GM23338 (cell line): ENCODE measurements at regions not wholly inside any gene's neighbourhood (a gene's known extent, or its start where the extent isn't known, plus 50 kb on each side); places are given as distances from the start of the nearest gene placed in this dataset.
A peak's percentile ranks its signal among the peaks of the same experiment; 100 is the strongest.
"Not testable (repeated sequence)": the region's sequence is repeated elsewhere in the genome, so short reads cannot be mapped to it uniquely, and the experiment has no call there.

Experiments
- ATAC-seq: fragments of 200-7000 bp; cut with Tn5 transposase; 3 replicates; pipeline ENCODE4 v1.9.1; 2020
- DNase-seq: peaks from one replicate; pipeline ENCODE4 v3.0.0-alpha.2; 2015; ENCODE audit warnings: low spot score
- H2AFZ ChIP-seq: fragments of 200-600 bp; sonication (generic); 2 replicates; pipeline ENCODE4 v1.8.0; 2016; ENCODE audit warnings: antibody characterized with exemption, mild to moderate bottlenecking, moderate library complexity
- H3F3A ChIP-seq: fragments of 200-600 bp; sonication (generic); replicated peaks from 2 replicates; pipeline ENCODE4 v1.8.0; 2017; ENCODE audit warnings: antibody characterized with exemption, mixed run types, low read depth
- H3K27ac ChIP-seq: fragments of 200-600 bp; sonication (generic); 2 replicates; pipeline ENCODE4 v1.6.1; 2016; ENCODE audit warnings: low read depth
- H3K27me3 ChIP-seq: fragments of 200-600 bp; sonication (generic); 2 replicates; pipeline ENCODE4 v1.8.0; 2016; ENCODE audit warnings: mild to moderate bottlenecking, mixed run types, moderate library complexity; ENCODE audit not compliant: insufficient read depth
- H3K36me3 ChIP-seq: fragments of 200-600 bp; sonication (generic); 2 replicates; pipeline ENCODE4 v1.8.0; 2016; ENCODE audit warnings: mild to moderate bottlenecking; ENCODE audit not compliant: insufficient read depth
- H3K4me1 ChIP-seq: fragments of 200-600 bp; sonication (generic); 2 replicates; pipeline ENCODE4 v1.8.0; 2016; ENCODE audit warnings: mild to moderate bottlenecking, moderate library complexity; ENCODE audit not compliant: insufficient read depth
- H3K4me2 ChIP-seq: fragments of 200-600 bp; sonication (generic); 2 replicates; pipeline ENCODE4 v1.7.1; 2017; ENCODE audit warnings: mixed run types
- H3K4me3 ChIP-seq: fragments of 200-600 bp; sonication (generic); 2 replicates; pipeline ENCODE4 v1.6.1; 2016; ENCODE audit warnings: mixed run types
- H3K79me2 ChIP-seq: fragments of 200-600 bp; sonication (generic); replicated peaks from 2 replicates; pipeline ENCODE4 v1.8.0; 2017; ENCODE audit warnings: mild to moderate bottlenecking; ENCODE audit not compliant: insufficient read depth
- H3K9me2 ChIP-seq: fragments of 200-600 bp; sonication (generic); 2 replicates; pipeline ENCODE4 v1.8.0; 2017; ENCODE audit not compliant: insufficient read depth
- H4K20me1 ChIP-seq: fragments of 200-600 bp; sonication (generic); replicated peaks from 2 replicates; pipeline ENCODE4 v1.8.0; 2017; ENCODE audit warnings: mild to moderate bottlenecking; ENCODE audit not compliant: insufficient read depth
- H3K27ac Mint-ChIP-seq: 2 replicates; pipeline ENCODE4 v1.8.0; 2020; ENCODE audit warnings: inconsistent platforms, mild to moderate bottlenecking, moderate library complexity, mixed read lengths
- H3K27me3 Mint-ChIP-seq: 3 replicates; pipeline ENCODE4 v1.8.0; 2022; ENCODE audit warnings: low read depth, mild to moderate bottlenecking, moderate library complexity, mixed read lengths, inconsistent platforms; ENCODE audit not compliant: insufficient read depth, poor library complexity
- H3K36me3 Mint-ChIP-seq: 3 replicates; pipeline ENCODE4 v1.8.0; 2021; ENCODE audit warnings: low read depth, mild to moderate bottlenecking, inconsistent platforms, moderate library complexity, mixed read lengths
- H3K4me1 Mint-ChIP-seq: 3 replicates; pipeline ENCODE4 v1.8.0; 2020; ENCODE audit warnings: mild to moderate bottlenecking, inconsistent platforms, mixed read lengths
- H3K4me3 Mint-ChIP-seq: 3 replicates; pipeline ENCODE4 v1.8.0; 2021; ENCODE audit warnings: moderate library complexity, mild to moderate bottlenecking, inconsistent platforms, mixed read lengths
- H3K9me3 Mint-ChIP-seq: 3 replicates; pipeline ENCODE4 v1.8.0; 2020; ENCODE audit warnings: moderate library complexity, mild to moderate bottlenecking, inconsistent platforms, mixed read lengths
- EZH2 ChIP-seq: fragments of 200-600 bp; sonication (generic); IDR thresholded peaks from one replicate; pipeline ENCODE4 v1.8.0; 2017; ENCODE audit warnings: antibody characterized with exemption, mild to moderate bottlenecking, low read depth; ENCODE audit not compliant: unreplicated experiment
- EZH2phosphoT487 ChIP-seq: fragments of 200-600 bp; sonication (generic); IDR thresholded peaks from one replicate; pipeline ENCODE4 v1.8.1; 2018; ENCODE audit warnings: antibody characterized with exemption; ENCODE audit not compliant: unreplicated experiment
- ZNF114 ChIP-seq: fragments of 250-450 bp; sonication (Bioruptor Pico); IDR thresholded peaks from 2 replicates; pipeline ENCODE4 v1.5.0; 2020; ENCODE audit warnings: mild to moderate bottlenecking, moderate library complexity
- TF ChIP-seq, protein P1 (sequence below): IDR thresholded peaks from 2 replicates; pipeline ENCODE4 v1.6.1; 2016; ENCODE audit warnings: antibody characterized with exemption
- TF ChIP-seq, protein P2 (sequence below): IDR thresholded peaks from one replicate; pipeline ENCODE4 v1.6.1; 2018; ENCODE audit warnings: antibody characterized with exemption; ENCODE audit not compliant: unreplicated experiment
- TF ChIP-seq, protein P3 (sequence below): fragments of 250-450 bp; sonication (Bioruptor Pico); IDR thresholded peaks from 2 replicates; pipeline ENCODE4 v1.5.0; 2020; ENCODE audit warnings: mild to moderate bottlenecking, moderate library complexity

DNA sequence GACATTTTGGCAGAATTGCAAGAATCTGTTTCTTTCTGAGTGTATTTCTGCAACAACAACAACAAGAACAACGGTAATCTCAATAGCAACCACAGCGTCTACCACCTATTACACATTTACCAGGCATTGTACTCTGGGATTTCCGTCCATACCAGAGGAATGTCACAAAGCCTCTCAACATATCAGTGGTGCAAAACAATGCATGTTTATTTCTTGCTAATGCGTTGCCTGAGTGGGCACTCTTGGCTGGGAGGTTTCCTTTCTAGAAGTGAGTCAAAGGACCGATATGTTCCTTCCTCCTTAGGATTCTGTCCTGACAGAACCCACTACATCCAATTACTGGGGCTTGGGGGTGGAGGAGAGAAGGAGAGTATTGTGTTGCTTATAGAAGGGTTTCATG, 585.6 kb downstream of the TSN start:
- Histone ChIP-seq H3K4me2 (no peak overlapping the region), H3K9me2 (peaks cover 8% of the 10 kb centered on the region), H2AFZ (no peak overlapping the region), H3K27me3 (no peaks in the 10 kb centered on the region), H3K36me3 (no peaks in the 10 kb centered on the region), H3K79me2 (no peaks in the 10 kb centered on the region), H3K27ac (no peak overlapping the region), H3K4me1 (no peaks in the 10 kb centered on the region), H3F3A (no peaks in the 10 kb centered on the region), H3K4me3 (no peak overlapping the region), H4K20me1 (no peaks in the 10 kb centered on the region)
- Mint-ChIP-seq H3K27ac (no peak overlapping the region), H3K36me3 (0 out of 3 replicates have a peak, but pooled peaks cover 2% of the 10 kb centered on the region), H3K9me3 (peaks cover 12% of the 10 kb centered on the region; the same call in 2 of the 3 replicates), H3K4me3 (no peak overlapping the region), H3K4me1 (no peaks in the 10 kb centered on the region), H3K27me3 (no peaks in the 10 kb centered on the region)
- DNase-seq (no peak), ATAC-seq (no peak)
- TF ChIP-seq ZNF114 = no peak

DNA sequence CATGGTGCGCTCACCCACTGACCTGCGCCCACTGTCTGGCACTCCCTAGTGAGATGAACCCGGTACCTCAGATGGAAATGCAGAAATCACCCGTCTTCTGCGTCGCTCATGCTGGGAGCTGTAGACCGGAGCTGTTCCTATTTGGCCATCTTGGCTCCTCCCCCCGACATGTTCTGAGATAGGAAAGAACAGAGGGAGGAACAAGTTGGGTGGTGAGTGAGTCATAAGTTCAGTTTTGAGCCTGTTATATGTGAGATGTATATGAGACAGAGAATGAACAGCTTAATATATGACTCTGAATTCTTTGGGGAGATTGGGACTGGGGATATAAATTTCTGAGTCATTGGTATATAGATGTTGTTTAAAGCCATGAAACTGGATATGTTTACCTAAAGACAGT, 596.7 kb downstream of the TSN start:
- H3K4me3 Mint-ChIP-seq = not testable (repeated sequence)

DNA sequence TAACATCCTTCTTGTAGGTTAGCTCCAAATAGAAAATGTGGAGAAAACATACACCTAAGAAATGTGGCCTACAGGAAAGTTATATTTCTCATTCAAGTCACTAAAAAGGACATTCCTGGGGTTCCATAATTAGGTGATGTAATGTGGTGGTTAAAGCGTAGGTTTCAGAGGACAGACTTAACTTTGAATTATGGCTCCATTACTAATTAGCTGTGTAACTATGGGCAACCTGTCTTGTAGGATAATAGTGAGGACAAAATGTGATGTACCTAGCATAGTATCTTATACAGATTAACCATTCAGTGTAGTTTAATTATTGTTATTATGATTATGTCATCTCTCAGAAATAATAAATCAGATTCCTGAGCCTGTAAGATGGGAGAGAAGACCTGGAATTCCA, 602.5 kb downstream of the TSN start:
- no peak overlapping the region for H3K4me3 Mint-ChIP-seq
- no peak overlapping the region for H3K27ac ChIP-seq
- no peak overlapping the region for H2AFZ ChIP-seq
- H3K4me1 ChIP-seq = no peaks in the 10 kb centered on the region
- H3K36me3 Mint-ChIP-seq = 0 out of 3 replicates have a peak, but pooled peaks cover 5% of the 10 kb centered on the region
- no peaks in the 10 kb centered on the region for H3F3A ChIP-seq
- no peak overlapping the region for H3K27ac Mint-ChIP-seq
- ATAC-seq (no peak), DNase-seq (no peak)
- no peak overlapping the region for H3K4me2 ChIP-seq
- no peak overlapping the region for H3K4me3 ChIP-seq
- H3K4me1 Mint-ChIP-seq = no peaks in the 10 kb centered on the region
- H3K27me3 ChIP-seq = no peaks in the 10 kb centered on the region
- no peaks in the 10 kb centered on the region for H3K79me2 ChIP-seq
- H3K27me3 Mint-ChIP-seq = no peaks in the 10 kb centered on the region
- H3K9me3 Mint-ChIP-seq = no peaks in the 10 kb centered on the region; the same call in 2 of the 3 replicates
- H3K36me3 ChIP-seq = no peaks in the 10 kb centered on the region
- peaks cover 3% of the 10 kb centered on the region; the same call in 1 of the 2 replicates for H4K20me1 ChIP-seq
- peaks cover 6% of the 10 kb centered on the region for H3K9me2 ChIP-seq
- TF ChIP-seq, protein P1, sequence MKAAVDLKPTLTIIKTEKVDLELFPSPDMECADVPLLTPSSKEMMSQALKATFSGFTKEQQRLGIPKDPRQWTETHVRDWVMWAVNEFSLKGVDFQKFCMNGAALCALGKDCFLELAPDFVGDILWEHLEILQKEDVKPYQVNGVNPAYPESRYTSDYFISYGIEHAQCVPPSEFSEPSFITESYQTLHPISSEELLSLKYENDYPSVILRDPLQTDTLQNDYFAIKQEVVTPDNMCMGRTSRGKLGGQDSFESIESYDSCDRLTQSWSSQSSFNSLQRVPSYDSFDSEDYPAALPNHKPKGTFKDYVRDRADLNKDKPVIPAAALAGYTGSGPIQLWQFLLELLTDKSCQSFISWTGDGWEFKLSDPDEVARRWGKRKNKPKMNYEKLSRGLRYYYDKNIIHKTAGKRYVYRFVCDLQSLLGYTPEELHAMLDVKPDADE = no peak
- TF ChIP-seq, protein P2, sequence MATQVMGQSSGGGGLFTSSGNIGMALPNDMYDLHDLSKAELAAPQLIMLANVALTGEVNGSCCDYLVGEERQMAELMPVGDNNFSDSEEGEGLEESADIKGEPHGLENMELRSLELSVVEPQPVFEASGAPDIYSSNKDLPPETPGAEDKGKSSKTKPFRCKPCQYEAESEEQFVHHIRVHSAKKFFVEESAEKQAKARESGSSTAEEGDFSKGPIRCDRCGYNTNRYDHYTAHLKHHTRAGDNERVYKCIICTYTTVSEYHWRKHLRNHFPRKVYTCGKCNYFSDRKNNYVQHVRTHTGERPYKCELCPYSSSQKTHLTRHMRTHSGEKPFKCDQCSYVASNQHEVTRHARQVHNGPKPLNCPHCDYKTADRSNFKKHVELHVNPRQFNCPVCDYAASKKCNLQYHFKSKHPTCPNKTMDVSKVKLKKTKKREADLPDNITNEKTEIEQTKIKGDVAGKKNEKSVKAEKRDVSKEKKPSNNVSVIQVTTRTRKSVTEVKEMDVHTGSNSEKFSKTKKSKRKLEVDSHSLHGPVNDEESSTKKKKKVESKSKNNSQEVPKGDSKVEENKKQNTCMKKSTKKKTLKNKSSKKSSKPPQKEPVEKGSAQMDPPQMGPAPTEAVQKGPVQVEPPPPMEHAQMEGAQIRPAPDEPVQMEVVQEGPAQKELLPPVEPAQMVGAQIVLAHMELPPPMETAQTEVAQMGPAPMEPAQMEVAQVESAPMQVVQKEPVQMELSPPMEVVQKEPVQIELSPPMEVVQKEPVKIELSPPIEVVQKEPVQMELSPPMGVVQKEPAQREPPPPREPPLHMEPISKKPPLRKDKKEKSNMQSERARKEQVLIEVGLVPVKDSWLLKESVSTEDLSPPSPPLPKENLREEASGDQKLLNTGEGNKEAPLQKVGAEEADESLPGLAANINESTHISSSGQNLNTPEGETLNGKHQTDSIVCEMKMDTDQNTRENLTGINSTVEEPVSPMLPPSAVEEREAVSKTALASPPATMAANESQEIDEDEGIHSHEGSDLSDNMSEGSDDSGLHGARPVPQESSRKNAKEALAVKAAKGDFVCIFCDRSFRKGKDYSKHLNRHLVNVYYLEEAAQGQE = no peak
- TF ChIP-seq, protein P3, sequence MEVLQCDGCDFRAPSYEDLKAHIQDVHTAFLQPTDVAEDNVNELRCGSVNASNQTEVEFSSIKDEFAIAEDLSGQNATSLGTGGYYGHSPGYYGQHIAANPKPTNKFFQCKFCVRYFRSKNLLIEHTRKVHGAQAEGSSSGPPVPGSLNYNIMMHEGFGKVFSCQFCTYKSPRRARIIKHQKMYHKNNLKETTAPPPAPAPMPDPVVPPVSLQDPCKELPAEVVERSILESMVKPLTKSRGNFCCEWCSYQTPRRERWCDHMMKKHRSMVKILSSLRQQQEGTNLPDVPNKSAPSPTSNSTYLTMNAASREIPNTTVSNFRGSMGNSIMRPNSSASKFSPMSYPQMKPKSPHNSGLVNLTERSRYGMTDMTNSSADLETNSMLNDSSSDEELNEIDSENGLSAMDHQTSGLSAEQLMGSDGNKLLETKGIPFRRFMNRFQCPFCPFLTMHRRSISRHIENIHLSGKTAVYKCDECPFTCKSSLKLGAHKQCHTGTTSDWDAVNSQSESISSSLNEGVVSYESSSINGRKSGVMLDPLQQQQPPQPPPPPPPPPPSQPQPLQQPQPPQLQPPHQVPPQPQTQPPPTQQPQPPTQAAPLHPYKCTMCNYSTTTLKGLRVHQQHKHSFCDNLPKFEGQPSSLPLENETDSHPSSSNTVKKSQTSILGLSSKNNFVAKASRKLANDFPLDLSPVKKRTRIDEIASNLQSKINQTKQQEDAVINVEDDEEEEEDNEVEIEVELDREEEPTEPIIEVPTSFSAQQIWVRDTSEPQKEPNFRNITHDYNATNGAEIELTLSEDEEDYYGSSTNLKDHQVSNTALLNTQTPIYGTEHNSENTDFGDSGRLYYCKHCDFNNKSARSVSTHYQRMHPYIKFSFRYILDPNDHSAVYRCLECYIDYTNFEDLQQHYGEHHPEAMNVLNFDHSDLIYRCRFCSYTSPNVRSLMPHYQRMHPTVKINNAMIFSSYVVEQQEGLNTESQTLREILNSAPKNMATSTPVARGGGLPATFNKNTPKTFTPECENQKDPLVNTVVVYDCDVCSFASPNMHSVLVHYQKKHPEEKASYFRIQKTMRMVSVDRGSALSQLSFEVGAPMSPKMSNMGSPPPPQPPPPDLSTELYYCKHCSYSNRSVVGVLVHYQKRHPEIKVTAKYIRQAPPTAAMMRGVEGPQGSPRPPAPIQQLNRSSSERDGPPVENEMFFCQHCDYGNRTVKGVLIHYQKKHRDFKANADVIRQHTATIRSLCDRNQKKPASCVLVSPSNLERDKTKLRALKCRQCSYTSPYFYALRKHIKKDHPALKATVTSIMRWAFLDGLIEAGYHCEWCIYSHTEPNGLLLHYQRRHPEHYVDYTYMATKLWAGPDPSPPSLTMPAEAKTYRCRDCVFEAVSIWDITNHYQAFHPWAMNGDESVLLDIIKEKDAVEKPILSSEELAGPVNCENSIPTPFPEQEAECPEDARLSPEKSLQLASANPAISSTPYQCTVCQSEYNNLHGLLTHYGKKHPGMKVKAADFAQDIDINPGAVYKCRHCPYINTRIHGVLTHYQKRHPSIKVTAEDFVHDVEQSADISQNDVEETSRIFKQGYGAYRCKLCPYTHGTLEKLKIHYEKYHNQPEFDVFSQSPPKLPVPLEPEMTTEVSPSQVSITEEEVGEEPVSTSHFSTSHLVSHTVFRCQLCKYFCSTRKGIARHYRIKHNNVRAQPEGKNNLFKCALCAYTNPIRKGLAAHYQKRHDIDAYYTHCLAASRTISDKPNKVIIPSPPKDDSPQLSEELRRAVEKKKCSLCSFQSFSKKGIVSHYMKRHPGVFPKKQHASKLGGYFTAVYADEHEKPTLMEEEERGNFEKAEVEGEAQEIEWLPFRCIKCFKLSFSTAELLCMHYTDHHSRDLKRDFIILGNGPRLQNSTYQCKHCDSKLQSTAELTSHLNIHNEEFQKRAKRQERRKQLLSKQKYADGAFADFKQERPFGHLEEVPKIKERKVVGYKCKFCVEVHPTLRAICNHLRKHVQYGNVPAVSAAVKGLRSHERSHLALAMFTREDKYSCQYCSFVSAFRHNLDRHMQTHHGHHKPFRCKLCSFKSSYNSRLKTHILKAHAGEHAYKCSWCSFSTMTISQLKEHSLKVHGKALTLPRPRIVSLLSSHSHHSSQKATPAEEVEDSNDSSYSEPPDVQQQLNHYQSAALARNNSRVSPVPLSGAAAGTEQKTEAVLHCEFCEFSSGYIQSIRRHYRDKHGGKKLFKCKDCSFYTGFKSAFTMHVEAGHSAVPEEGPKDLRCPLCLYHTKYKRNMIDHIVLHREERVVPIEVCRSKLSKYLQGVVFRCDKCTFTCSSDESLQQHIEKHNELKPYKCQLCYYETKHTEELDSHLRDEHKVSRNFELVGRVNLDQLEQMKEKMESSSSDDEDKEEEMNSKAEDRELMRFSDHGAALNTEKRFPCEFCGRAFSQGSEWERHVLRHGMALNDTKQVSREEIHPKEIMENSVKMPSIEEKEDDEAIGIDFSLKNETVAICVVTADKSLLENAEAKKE (CRISPR knock-in tag) = no peak
- TF ChIP-seq EZH2phosphoT487 = no peak
- TF ChIP-seq EZH2 = no peak

More for the DNA sequence above, 596.7 kb downstream of the TSN start:
- H2AFZ ChIP-seq = peak overlapping the region; percentile 75; the same call in 1 of the 2 replicates
- not testable (repeated sequence) for H4K20me1 ChIP-seq, H3K27me3 ChIP-seq, H3K4me1 Mint-ChIP-seq, ATAC-seq, H3K27me3 Mint-ChIP-seq, H3K9me2 ChIP-seq, H3K4me1 ChIP-seq, H3K36me3 Mint-ChIP-seq, H3K27ac ChIP-seq, H3K4me2 ChIP-seq, H3K4me3 ChIP-seq, H3F3A ChIP-seq, H3K9me3 Mint-ChIP-seq, H3K36me3 ChIP-seq, H3K27ac Mint-ChIP-seq, H3K79me2 ChIP-seq, DNase-seq
